Stimulated activated CD8-positive, alpha-beta memory T cell treated with anti-CD3 and anti-CD28 coated beads, Interleukin-2, amount 100 ng/mL, for 48 hours (primary cell): ENCODE measurements at regions not wholly inside any gene's neighbourhood (a gene's known extent, or its start where the extent isn't known, plus 50 kb on each side); places are given as distances from the start of the nearest gene placed in this dataset.

Source experiments
- DNase-seq, 2 donors: peaks; one replicate each; pipeline ENCODE4 v3.0.0-alpha.2; 2020; ENCODE audit warnings: low read depth in 2 of 2

DNA sequence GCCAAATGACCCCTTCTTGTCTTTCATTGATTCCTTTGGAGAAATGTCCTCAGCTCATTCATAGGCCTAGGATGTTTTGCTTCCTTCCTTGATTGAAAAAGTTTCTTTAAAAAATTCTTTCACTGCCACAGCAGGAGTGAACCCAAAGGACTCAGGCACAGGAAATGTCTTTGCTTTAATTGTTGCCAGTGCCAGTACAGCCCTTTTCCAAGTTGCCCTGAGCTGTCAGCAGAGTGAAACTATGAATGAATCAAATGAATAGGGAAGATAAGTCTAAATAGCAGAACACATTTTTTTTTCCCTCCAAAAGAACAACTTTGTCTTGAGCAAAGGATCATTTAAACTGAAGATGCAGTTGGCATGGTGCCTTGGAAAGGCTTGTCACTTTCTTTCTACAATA, 63.8 kb upstream of the SLC4A4 start:
- DNase-seq, result no peak

DNA sequence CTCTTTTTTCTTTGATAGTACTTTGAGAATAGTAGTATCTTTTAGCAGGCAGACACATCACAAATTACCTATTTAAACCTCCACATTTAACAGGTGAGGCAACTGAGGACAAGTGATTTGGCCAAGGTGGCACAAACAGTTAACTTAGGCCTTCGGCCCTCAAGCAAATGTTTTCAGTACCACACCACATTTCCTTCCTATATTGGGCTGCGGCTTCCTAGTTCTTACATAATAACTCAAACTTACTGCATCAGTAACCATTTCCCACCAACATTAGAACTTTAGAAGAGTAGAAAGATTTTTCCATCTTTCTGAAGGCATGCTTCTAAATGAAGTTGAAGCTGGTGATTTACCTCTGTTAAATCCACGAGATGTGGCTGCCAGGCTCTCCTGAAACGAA, 63.2 kb upstream of the SLC4A4 start:
- DNase-seq, result no peak

DNA sequence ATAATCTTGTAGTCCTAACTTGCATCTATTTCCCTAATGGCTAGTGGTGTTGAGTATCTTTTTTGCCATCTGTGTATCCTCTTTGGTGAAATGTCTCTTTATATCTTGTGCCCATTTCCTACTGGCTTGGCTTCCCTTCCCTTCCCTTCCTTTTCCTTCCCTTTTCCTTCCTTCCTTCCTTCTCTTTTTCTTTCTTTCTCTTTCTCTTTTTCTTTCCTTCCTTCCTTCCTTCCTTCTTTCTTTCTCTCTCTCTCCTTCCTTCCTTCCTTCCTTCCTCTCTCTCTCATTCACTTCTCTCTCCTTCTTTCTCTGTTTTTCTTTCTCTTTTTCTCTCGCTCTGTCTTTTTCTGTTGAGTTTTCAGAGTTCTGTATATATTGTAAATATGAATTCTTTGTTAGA, 61.5 kb upstream of the SLC4A4 start:
- no peak for DNase-seq

DNA sequence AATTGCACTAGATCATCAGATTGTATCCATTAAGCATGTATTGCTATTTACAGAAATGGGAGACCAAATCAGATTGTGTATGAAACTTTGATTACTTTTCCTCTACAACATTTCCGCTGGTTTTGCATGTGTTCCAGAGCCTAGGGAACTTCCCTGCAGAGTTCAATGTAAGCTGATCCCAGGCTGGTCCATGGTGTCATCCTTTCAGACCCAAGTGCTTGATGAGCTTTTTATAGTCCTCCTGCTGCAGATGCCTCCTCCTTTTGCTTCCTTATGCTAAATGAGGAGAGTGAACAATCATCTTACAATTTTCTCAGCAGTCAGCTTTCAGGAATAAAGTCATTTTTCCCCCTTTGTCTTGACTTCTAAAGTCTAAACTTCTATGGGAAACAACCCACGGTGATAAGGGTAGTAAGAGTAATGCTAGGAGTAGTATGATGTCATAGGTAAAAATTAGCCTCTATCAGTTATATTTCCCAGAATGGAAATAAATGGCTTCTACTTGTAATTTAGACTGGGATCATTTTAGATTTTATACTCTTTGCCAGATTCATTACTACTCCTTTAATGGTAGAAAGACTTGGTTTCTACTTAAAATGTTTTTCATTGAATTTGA, 55.1 kb upstream of the SLC4A4 start:
- no peak for DNase-seq

- DNase-seq, result no peak
These were observed 51.5 kb upstream of the SLC4A4 start for GRCh38 chr4:71287305-71287704.

GRCh38 chr4:71288875-71289274, 49.9 kb upstream of the SLC4A4 start:
- no peak for DNase-seq
